HG03521 (cell line): ENCODE measurements at regions not wholly inside any gene's neighbourhood (a gene's known extent, or its start where the extent isn't known, plus 50 kb on each side); places are given as distances from the start of the nearest gene placed in this dataset.

Experiments used
- ATAC-seq: cut with Tn5 transposase; IDR thresholded peaks from one replicate; pipeline ENCODE4 v1.9.1; 2021; ENCODE audit warnings: mild to moderate bottlenecking, moderate library complexity; ENCODE audit not compliant: unreplicated experiment

DNA sequence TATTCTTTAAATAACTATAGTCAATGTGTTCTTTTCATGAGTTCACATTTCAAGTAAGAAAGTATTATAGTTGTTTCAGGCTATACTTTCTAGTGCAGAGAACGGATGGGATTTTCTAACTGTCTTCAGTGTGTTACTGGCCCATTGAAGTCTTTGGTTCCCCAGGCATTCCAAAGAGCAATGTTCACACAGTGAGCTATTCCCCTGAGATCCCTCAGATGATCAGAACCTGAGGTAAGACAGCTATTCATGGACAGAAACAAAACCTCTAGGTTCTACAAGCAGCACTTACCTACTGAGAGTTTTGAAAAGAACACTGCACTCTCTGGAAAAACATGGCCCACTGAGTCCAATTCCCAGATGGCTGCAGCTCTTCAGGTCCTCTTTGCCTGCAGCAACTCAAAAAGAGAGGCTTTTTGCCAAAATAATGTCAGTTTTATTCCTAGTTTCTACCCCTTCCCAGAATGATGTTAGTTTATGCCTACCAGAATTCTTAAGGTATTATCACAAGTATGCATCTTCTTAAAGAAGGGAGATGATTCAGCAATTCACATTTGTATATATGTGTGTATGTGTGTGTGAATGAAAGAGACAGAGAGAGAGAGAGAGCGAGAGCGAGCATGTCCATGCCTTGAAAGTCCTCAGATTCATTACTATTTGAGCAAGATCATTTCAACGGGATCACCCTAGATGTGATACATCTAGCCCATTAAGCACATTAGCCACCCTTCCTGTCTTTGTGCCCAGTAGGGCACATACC lies 146.1 kb downstream of the PDHA2 start:
- ATAC-seq = no peak

DNA sequence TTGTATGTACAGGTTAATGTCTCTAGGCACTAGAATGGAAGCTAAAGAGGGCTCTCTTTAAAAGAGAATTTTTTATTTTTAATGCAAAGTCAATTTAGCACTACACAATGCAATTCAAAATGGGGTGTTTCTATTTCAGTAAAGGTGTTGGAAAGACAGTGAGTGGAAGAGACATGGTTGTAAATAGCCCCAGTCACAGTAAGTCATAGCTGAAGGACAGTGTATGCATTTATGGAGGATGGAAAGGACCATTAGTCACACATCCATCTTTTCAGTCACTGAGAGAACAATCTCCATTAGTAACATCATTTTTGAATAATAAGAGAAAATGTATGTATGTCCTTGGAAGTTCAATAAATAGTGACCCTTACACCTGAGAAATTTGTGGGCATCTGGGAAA lies 148.0 kb downstream of the PDHA2 start:
- no peak for ATAC-seq

DNA sequence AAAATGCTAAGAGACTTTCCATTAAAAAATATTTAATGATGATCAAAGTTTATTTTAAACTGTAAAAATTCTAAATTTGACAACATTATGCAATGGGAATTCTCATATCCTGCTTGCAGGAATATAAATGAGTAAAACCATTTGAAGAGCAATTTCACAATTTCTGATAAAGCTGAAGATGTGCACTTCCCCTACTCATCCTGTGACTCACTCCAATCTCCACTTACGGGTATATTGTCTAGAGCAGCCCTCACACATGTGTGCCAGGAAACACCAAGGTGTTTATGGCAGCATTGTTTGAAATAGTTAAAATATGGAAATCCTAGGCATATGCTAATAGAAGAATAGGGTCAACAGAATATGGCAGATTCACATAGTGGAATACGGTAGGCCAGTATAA lies 158.4 kb downstream of the PDHA2 start:
- no peak for ATAC-seq

DNA sequence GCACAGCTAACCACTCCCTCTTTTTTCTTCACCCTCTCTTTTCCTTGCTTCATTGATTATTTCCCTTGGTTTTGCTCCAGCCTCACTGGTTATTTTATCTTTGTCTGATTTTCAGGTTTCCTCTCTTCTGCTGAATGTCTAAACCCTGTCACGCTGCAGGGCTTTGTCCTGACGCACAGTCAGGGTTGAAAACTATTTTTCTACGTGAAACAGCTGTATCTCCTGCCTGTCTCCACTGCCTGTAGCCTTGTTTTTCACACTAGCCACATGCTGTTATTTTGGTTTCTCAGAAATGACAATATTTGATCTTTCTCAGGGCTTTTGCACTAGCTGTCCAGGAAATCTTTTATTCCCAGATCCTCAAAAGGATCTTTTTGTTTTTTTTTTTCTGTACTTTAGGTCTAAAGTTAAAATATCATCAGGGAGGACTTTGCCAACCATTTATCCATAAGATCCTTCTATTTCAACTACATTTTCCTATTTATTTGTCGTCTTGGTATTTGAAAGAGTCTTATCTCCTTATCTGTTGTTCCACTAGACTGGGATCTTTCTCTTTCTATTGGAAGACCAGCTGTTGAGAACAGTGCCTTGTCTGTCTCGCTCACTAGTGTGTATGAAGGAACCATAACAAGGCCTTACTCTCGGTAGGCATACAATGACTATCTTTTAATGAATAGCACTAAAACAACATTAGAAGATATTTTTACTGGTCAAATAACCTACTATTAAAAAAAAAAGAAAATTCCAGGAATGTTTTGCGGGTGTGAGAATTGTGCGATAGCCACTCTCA lies 164.3 kb downstream of the PDHA2 start:
- ATAC-seq = no peak

DNA sequence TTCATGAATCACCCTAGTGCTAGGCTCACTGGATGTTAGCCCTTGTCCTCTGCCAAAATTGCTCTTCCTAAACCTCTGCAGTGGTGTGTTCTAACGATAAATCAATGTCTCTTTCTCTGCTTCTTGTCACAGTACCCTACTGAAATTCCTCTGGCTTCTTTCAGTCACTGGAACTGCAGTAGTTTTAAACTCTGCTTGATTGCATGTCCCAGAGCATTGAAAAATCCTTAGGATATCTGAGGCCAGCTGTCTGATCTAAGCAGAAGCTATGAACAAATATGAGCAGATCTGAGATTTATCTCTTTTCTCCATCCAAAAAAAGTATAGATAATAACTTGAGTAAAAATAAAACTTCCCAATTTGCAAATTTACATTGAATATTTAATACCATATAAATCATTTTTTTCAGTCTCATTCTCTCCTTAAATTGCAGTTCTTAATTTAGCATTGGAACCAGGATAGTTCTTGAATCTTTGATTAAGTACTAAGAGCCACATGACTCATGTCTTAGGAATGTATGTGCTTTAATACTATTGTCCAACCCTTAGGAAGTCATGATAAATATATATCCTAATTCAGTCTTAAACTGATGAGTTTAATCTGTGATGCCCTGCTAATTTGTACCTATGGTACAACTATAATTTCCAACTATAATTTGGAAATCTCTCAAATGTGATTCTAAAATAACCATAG lies 169.7 kb downstream of the PDHA2 start:
- no peak for ATAC-seq

DNA sequence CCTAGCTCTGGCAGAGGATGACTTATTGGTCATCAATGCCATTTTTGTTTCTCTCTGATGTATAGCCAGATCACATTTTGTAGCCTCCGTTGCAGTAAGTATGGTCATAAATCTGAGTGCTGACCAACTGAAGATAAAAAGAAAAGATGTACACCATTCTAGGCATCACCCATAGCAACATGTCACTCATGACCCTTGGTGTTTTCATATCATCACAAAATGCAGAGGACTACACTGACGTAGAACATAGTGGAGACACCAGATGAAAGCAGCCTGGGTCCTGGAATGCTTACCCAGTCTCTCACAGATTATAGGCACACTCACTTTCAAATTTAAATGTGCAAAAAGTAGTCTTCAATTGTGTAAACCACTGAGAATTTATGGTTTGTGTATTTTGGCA lies 172.8 kb downstream of the PDHA2 start:
- ATAC-seq = no peak

DNA sequence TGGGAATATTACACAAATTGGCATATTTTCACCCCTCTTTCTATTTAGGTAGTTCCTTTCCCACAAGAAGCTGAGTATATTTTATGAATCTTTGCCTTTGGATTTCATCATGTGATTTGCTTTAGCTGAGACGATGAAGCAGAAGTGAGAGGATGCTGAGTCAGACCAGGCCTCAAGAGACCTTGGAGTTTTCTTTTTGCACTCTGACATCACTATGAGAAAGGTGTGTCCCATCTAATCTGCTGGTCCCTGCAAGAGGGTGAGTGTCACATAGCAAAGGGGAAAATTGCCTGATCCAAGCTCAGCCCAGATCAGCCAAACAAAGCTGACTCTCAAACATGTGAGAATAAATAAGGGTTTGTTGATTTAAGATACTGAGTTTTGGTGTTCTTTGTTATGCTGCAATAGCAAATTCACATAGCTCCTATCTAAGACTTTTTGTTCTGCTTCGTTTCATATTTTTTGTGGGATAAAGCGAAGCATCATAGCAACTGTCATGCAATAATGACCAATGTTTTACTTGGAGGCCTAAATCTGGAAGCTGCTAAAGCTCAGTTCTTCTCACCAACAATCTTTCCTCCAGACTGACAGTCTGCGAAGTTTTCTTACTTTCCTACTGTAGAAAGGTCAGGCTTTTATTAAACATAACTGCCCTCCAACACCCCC lies 176.9 kb downstream of the PDHA2 start:
- no peak for ATAC-seq

DNA sequence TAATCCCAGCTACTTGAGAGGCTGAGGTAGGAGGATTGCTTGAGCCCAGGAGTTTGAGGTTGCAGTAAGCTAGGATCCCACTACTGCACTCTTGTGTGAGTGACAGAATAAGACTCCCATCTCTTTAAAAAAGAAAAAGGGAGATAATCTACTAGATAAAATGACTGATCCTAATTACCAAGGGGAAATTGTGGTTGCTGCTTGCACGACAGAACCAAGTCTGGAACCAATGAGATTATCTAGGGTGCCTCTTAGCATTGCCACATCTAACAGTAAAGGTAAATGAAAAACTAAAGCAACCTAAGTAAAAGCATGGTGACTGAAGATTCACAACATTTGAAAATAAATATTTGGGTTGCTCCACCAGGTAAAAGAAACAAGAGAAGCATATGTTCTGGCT lies 185.1 kb downstream of the PDHA2 start:
- ATAC-seq = no peak

DNA sequence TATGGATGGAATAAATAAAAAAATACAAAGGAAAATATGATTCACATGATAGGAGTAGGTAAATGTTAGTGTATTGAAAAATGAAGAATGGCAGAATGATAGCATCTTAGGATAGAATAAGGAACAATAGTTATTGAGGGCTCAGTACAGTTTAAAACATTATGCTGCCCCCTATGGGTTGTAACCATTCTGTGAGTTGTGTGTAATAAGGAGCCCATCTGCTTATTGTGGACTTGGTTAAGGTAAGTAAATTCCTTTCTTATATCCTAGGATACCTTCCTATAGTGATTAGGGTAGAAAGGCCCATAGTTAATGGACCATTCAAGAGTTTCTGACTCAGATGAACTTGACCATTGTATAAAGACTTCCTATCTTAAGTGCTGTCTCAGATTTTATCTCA lies 195.8 kb downstream of the PDHA2 start:
- ATAC-seq = no peak

DNA sequence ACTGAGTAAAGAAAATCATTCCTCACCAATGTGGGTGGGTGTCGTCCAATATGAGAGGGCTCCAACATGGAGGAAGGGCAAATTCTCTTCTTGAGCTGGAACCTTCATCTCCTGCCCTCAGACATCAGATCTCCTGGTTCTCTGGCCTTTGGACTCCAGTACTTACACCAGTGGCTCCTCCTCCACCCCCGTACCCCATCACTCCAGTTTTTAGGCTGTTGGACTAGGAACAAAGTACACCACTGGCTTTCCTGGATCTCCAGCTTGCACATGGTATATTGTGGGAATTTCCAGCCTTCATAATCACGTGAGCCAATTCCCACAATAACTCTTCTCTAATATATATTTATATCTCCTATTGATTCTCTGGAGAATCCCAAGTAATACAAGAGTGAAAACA lies 196.9 kb downstream of the PDHA2 start:
- ATAC-seq = no peak

DNA sequence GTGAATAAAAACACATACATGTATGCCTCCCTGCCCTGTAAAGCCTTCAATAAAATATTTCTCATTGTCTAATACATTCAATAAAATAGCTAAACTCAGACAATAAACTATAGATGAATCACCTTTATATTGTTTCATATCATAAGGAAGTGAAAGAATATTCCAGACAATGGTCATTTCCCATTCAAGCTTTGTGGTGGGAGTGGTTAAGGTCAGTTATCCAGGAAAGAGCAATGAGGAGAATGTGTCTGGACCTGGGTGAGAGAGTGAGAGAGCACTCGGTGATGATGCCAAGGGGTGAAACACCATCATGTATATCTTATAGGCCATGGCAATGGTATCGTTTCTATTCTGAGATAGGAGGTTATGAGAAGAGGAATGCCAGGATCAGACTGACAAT lies 197.8 kb downstream of the PDHA2 start:
- no peak for ATAC-seq

DNA sequence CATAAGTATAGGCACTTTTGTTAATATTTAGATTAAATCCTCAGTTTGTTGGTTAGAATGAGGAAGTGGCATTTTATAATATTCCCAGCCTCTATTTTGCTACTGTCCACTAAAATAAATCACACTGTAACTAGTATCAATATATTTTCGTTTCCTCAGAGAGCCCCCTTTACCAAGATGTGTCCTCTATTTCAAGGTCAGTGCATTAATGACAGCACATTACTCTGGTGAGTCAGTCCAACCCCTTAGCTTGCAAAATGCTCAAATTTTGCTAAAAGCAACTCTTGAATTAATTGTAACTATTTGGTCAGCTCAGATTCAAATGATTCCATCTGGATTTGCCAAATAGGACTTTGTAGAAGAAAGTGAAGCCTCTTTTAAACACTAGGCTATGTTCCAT lies 199.3 kb downstream of the PDHA2 start:
- no peak for ATAC-seq

DNA sequence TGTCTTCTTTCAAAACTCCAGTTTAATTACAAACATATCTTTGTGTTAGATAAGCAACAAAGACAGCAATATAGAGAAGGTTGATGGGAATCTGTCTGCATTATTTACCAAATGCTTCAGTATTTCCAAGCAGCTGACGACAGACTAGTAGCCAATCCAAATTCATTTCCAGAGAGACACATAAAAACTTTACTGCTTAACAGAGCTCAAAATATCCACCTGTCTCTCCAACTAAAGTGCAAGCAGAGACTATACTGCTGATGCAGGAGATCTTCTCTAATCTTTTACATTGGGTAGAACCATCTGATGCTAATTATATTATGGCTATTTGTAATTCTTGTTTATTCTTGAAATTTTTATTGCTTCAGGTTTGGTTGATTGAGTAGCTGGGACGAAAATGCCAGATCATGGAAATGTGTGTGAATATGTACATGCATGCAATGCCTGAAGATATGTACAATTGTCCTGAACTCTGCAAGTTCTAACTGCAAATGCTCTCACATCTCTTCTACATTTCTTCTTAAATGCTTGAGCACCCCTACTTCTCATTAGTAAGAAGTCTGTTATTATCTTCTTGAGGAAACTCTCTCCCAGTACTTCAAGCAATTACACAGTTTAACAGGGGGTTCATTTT lies 200.0 kb downstream of the PDHA2 start:
- no peak for ATAC-seq

DNA sequence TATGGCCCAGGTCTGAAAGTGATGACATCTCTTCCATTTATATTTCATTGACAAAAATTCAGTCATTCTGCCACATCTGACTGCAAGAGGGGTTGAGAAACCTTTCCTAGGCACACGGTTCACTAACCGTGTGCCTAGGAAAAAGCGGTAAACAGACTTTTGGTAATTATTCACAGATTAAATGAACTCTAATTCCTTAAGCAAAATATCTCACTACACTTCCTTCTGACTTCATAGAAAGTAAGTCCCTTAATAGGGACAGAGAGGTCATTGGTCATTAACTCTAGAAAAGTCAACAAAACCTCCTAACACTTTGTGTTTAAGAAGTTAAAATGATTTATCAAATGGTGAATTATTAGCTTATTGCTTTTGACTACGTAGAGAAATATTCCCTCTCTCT lies 205.1 kb downstream of the PDHA2 start:
- no peak for ATAC-seq

DNA sequence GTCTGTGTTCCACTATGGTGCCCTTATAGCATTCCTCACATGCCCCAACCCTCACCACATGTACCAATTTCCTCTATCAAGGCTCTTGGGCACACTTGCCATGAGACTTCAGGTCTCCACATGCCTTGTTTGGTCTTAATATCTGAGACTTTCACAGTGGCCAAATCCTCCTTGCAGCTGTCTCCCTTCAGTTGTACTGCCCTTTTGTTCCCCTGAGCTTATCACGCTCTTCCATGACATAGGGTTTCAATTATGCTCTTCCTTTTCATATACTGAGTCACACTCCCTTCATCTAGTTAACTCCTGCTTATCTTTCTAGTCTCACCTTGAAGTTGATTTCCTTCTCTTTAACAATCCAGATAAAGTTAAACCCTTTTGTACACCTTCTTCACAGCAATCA lies 212.9 kb downstream of the PDHA2 start:
- ATAC-seq = no peak

DNA sequence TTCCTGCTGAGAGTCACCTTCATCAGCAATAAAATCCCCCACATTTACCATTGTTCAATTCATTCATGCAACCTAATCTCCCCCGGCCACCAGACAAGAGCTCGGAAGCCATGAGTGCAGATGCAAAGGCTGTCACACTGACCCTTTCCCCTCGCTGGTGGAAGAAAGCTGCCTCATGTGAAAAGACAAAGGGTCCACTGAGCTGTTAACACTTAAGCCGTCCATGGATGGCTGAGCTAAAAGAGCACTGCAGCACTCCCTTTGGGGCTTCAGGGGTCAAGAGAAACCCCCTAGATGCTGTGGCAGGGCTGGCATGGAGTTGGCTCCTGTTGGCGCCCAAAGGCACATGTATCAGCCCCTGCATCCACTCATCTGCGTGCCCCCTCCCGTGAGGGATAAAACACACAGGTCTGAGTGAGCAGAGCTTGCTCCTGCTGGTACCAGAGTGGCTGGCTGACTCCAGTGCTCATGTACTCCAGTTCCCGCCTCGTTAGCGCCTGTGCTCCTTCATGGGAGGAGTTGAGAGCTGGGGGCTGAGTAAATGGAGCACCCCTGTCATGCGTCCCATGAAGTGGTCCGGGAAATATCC lies 216.5 kb downstream of the PDHA2 start:
- ATAC-seq = no peak

DNA sequence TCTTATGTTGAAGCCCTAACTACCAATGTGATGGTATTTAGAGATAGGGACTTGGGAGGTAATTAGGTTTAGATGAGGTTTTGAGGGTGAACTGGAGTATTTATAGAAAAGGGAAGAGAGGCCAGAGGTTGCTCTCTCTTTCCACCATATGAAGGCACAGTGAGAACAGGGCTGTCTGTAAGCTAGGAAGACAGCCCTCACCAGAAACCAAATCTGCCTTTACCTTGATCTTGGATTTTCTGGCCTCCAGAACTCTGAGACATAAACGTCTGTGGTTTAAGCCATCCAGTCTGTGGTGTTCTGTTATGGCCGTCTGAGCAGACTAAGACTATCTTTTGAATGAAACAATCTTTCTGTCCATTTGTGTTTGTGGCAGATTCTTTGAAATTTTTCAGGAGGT lies 223.7 kb downstream of the PDHA2 start:
- no peak for ATAC-seq

DNA sequence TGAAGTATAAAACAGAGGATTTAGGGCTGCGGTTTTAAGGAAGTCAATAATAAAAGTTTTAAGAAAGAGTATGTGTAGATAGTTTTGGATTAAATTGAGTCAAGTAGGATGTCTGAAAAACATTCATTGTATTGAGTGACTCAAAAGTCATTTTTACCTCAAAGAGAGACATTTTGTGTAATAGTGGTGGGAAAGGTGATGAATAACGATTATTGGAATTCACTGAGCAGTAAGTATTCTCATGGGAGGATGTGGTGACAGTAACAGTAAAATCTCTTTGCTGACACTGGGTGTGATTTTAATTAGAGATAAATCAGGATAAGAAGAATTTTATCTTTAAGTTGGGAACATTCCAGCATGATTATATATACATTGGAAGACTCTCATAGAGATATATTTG lies 233.6 kb downstream of the PDHA2 start:
- ATAC-seq = no peak

DNA sequence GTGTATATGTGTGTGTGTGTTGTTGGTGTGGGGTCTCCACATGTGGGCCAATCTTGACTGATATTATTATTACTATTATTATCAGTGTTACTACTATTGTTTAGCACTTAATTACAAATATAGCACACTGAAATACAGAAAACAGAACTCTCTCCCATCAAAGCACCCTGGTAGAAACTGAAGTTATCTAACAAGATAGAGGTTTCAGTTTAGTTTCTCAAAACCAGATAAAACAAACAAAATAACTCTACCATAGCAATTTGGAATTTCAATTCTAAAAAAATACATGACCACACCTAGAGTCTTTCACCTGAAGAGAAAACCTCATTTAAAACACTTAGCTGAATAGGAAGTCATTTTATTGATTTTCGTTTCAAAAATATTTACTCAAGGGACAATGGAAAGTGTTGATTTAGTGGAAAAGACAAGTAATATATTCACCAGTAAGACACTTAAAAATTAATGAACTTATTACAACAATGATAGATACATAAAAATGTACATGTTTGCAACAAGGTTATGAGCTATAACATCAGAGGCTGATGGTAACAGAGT lies 252.3 kb downstream of the PDHA2 start:
- ATAC-seq = no peak

DNA sequence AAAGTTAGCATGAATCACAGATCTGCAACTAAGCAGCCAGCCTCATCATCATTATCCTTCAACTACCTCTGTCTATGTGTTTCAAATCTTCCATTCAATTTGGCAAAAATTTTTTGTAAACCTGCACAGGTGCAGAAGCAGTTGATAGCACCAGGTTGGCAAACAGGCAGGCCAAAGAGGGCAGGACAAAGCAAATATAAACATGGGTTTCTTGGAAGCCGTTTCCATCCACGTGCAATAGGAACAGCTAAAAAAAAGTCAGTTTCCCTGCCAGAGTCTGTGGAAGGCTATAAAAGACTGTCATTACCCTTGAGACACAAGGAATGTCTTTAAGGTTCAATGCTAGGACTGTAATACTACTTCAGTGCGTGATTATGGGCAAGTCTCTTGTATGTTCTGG lies 253.2 kb downstream of the PDHA2 start:
- no peak for ATAC-seq
